ENCODE measurements at regions not wholly inside any gene's neighbourhood (a gene's known extent, or its start where the extent isn't known, plus 50 kb on each side); places are given as distances from the start of the nearest gene placed in this dataset.
A peak's percentile ranks its signal among the peaks of the same experiment; 100 is the strongest.

GRCh38 chr16:72400257-72401083 is 228.5 kb upstream of the PMFBP1 start:
- TF ChIP-seq RAD21 (CRISPR knock-in tag; conservative IDR thresholded peaks at IDR 0.05 in 1 of 2, IDR thresholded peaks at IDR 0.05 in 1 of 2) (peak; percentile 31 to 64; a peak in 3 of 4 replicates), CTCF (IDR thresholded peaks at IDR 0.05 in 2 of 3, conservative IDR thresholded peaks at IDR 0.05 in 1 of 3; ENCODE audit: insufficient read depth in 2 of 3, low read depth in 1 of 3, low read length in 3 of 3) (peak; percentile 43 to 71 (median 68)), CEBPB (tag; IDR thresholded peaks at IDR 0.05) (peak; percentile 61), CEBPG (CRISPR knock-in tag; IDR thresholded peaks at IDR 0.05) (no peak), CEBPG (tag; conservative IDR thresholded peaks at IDR 0.05 in 1 of 2, IDR thresholded peaks at IDR 0.05 in 1 of 2) (peak in 1 of 2 experiments; percentile 48; a peak in 2 of 4 replicates), RFX5 (IDR thresholded peaks at IDR 0.05; ENCODE audit: low read depth, low read length) (no peak)
- Histone ChIP-seq H3K27me3 (ENCODE audit: control insufficient read depth in 2 of 2, insufficient read depth in 2 of 2, low read length in 2 of 2) (no peaks in the 10 kb centered on the region; a peak in 1 of 5 replicates), H3K9me1 (ENCODE audit: control insufficient read depth, insufficient read depth, low read length) (no peaks in the 10 kb centered on the region), H3K9ac (ENCODE audit: insufficient read depth in 1 of 2, low read depth in 2 of 2, low read length in 2 of 2) (no peak overlapping the region), H3K4me3 (no peak overlapping the region), H2AFZ (ENCODE audit: low read depth, low read length) (no peak overlapping the region), H3K79me2 (ENCODE audit: control insufficient read depth, insufficient read depth, low read length) (no peaks in the 10 kb centered on the region), H3K4me1 (replicated peaks in 1 of 2; ENCODE audit: control insufficient read depth in 2 of 2, insufficient read depth in 2 of 2, low read length in 2 of 2) (no peaks in the 10 kb centered on the region), H3K4me2 (ENCODE audit: insufficient read depth, low read length) (no peak overlapping the region), H3K27ac (ENCODE audit: extremely low read depth, low read depth, low read length) (no peak overlapping the region), H3K36me3 (ENCODE audit: control insufficient read depth, insufficient read depth, low read length) (no peaks in the 10 kb centered on the region), H4K20me1 (replicated peaks; ENCODE audit: control insufficient read depth, insufficient read depth, low read length) (no peaks in the 10 kb centered on the region), H3K9me3 (replicated peaks; ENCODE audit: control insufficient read depth, insufficient read depth, low read depth, low read length) (no peaks in the 10 kb centered on the region)
- no TSS peak for BruUV-seq (replicated peaks)
- DNase-seq (ENCODE audit: extremely low read depth in 1 of 4, low spot score in 3 of 4) (peak; percentile 49 to 59 (median 54)), FAIRE-seq (peak; percentile 82), ATAC-seq (peak; percentile 92)
- ChIA-PET CTCF (ENCODE audit: low intra/inter-chr PET ratio) (interaction anchor here (0.7 to 0.8 kb wide), 3 partner anchors 67 to 458 kb away, joined by 3 to 7 read pairs (median 4); no protein-coding TSS in a partner anchor), POLR2A (interaction anchor here (0.6 to 0.7 kb wide), 3 partner anchors 10 to 74 kb away, joined by 3 read pairs; no protein-coding TSS in a partner anchor)
- intact Hi-C loops (cut with micrococcal nuclease) (no loop called here), in situ Hi-C loops (cut with MboI) (no loop called here)
- 3% methylated on average over 6 of the region's 6 CpGs for WGBS (ENCODE audit: insufficient coverage, low coverage, missing lambda C conversion rate)

All from K562 (cell line).